Common myeloid progenitor, CD34-positive (primary cell): ENCODE measurements at regions not wholly inside any gene's neighbourhood (a gene's known extent, or its start where the extent isn't known, plus 50 kb on each side); places are given as distances from the start of the nearest gene placed in this dataset.

Experiments used
- CTCF ChIA-PET: fragments of 350-600 bp; sonication (Branson Sonifier 250); formaldehyde crosslinking; loops from one replicate; lab custom pipeline; 2021; ENCODE audit warnings: antibody characterized with exemption; lab: Charles Lee
- POLR2A ChIA-PET: fragments of 350-600 bp; sonication (Branson Sonifier 250); formaldehyde crosslinking; loops from one replicate; lab custom pipeline; 2021; ENCODE audit warnings: antibody characterized with exemption; lab: Charles Lee
- DNase-seq, 3 donors: peaks; one replicate each; pipeline versions ENCODE4 v3.0.0 to v3.0.0-alpha.2; 2013
- H3K27ac ChIP-seq, 2 experiments: 1 replicate in 1 of 2; 2 replicates in 1 of 2; pipeline ENCODE4 v1.7.0; 2013; ENCODE audit warnings: inconsistent platforms in 2 of 2, low read length in 2 of 2, mild to moderate bottlenecking in 2 of 2, low read depth in 1 of 2, moderate library complexity in 1 of 2; ENCODE audit not compliant: severe bottlenecking in 2 of 2, insufficient read depth in 1 of 2, poor library complexity in 1 of 2
- H3K27me3 ChIP-seq, 5 experiments: replicated peaks in 2 of 5; 1 replicate in 3 of 5; 2 replicates in 2 of 5; pipeline versions ENCODE4 v1.6.1 to v1.7.0; 2013; ENCODE audit warnings: low read length in 4 of 5, mild to moderate bottlenecking in 2 of 5, moderate library complexity in 2 of 5, inconsistent platforms in 1 of 5; ENCODE audit not compliant: insufficient read depth in 5 of 5, control insufficient read depth in 4 of 5
- H3K36me3 ChIP-seq, 4 experiments: 1 replicate in 2 of 4; 2 replicates in 2 of 4; pipeline versions ENCODE4 v1.6.1 to v1.7.0; 2013; ENCODE audit warnings: low read length in 3 of 4, control low read depth in 1 of 4, mild to moderate bottlenecking in 1 of 4; ENCODE audit not compliant: control insufficient read depth in 4 of 4, insufficient read depth in 4 of 4
- H3K4me1 ChIP-seq, 4 experiments: 1 replicate in 3 of 4; 2 replicates in 1 of 4; pipeline versions ENCODE4 v1.6.1 to v1.7.1; 2013; ENCODE audit warnings: low read length in 3 of 4, mild to moderate bottlenecking in 3 of 4, control low read depth in 1 of 4, inconsistent platforms in 1 of 4, moderate library complexity in 1 of 4; ENCODE audit not compliant: control insufficient read depth in 4 of 4, insufficient read depth in 4 of 4; ENCODE audit errors: control extremely low read depth in 1 of 4
- H3K4me3 ChIP-seq, 7 experiments: 1 replicate in 4 of 7; 2 replicates in 3 of 7; pipeline versions ENCODE4 v1.5.1 to v1.7.0; 2013; ENCODE audit warnings: mild to moderate bottlenecking in 7 of 7, low read length in 6 of 7, moderate library complexity in 6 of 7, inconsistent platforms in 2 of 7, low read depth in 2 of 7, control low read depth in 1 of 7; ENCODE audit not compliant: insufficient read depth in 4 of 7, control insufficient read depth in 1 of 7; ENCODE audit errors: extremely low read depth in 1 of 7
- H3K9me3 ChIP-seq, 5 experiments: 1 replicate in 4 of 5; 2 replicates in 1 of 5; pipeline versions ENCODE4 v1.6.1 to v1.7.1; 2013; ENCODE audit warnings: low read length in 4 of 5, mild to moderate bottlenecking in 2 of 5, inconsistent platforms in 1 of 5, low read depth in 1 of 5, moderate library complexity in 1 of 5; ENCODE audit not compliant: control insufficient read depth in 4 of 5, insufficient read depth in 2 of 5; ENCODE audit errors: control extremely low read depth in 1 of 5
- WGBS: methylation state at CpG from one replicate; pipeline ENCODE4 v1.1.5; 2013; ENCODE audit not compliant: insufficient coverage; 5-methylcytosine and 5-hydroxymethylcytosine counted together

GRCh38 chr22:25383892-25384291, 164.5 kb downstream of the CRYBB2 start:
- peaks cover 11 to 58% (median 49%) of the 10 kb centered on the region in 4 experiments for H3K4me1 ChIP-seq
- no peaks in the 10 kb centered on the region for H3K27me3 ChIP-seq
- CTCF ChIA-PET: no interaction called here
- peaks cover 2 to 19% (median 11%) of the 10 kb centered on the region in 4 experiments for H3K36me3 ChIP-seq
- 90% methylated on average over 12 of the region's 18 CpGs for WGBS
- POLR2A ChIA-PET: no interaction called here
- H3K27ac ChIP-seq: no peak overlapping the region
- H3K9me3 ChIP-seq: no peaks in the 10 kb centered on the region
- no peak for DNase-seq
- no peak overlapping the region for H3K4me3 ChIP-seq

DNA sequence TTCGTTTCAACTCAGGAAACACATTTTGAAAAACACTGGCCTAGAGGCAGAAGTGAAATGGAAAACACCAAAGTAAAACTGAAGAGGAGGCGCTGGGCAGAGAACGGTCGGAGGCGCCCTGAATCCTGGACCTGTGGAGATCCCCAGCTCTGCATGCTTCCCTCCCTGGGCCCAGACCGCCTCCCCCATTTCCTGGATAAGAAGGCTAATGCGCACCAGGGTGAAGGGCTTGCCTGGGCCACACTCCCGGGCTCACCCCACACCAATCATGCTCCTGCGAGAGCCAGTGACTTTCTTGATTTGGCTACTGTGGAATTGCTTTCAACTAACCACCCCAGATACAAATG, 167.1 kb downstream of the CRYBB2 start:
- H3K36me3 ChIP-seq: peaks cover 0 to 3% (median 0%) of the 10 kb centered on the region in 4 experiments
- ChIA-PET CTCF (no interaction called here), POLR2A (no interaction called here)
- no peak overlapping the region for H3K27ac ChIP-seq
- WGBS: 42% methylated on average over 7 of the region's 9 CpGs
- H3K4me1 ChIP-seq: peaks cover 24 to 84% (median 74%) of the 10 kb centered on the region in 4 experiments
- no peaks in the 10 kb centered on the region for H3K27me3 ChIP-seq
- DNase-seq: no peak
- peak overlapping the region in 3 of 7 experiments; percentile 9 to 28 (median 9) for H3K4me3 ChIP-seq
- H3K9me3 ChIP-seq: no peaks in the 10 kb centered on the region

- Histone ChIP-seq H3K27ac (no peak overlapping the region), H3K4me1 (peaks cover 24 to 91% (median 75%) of the 10 kb centered on the region in 4 experiments), H3K36me3 (no peaks in the 10 kb centered on the region), H3K4me3 (peak overlapping the region in 2 of 7 experiments; percentile 3 to 45), H3K9me3 (no peaks in the 10 kb centered on the region), H3K27me3 (no peaks in the 10 kb centered on the region)
- CTCF ChIA-PET: interaction anchor here (1.0 kb wide), 1 partner anchor 39 kb away, joined by 3 read pairs; no protein-coding TSS in a partner anchor
- DNase-seq: no peak
- WGBS: 87% methylated on average over 12 of the region's 12 CpGs
- POLR2A ChIA-PET: no interaction called here
Observed at GRCh38 chr22:25388415-25388814, 169.0 kb downstream of the CRYBB2 start.

DNA sequence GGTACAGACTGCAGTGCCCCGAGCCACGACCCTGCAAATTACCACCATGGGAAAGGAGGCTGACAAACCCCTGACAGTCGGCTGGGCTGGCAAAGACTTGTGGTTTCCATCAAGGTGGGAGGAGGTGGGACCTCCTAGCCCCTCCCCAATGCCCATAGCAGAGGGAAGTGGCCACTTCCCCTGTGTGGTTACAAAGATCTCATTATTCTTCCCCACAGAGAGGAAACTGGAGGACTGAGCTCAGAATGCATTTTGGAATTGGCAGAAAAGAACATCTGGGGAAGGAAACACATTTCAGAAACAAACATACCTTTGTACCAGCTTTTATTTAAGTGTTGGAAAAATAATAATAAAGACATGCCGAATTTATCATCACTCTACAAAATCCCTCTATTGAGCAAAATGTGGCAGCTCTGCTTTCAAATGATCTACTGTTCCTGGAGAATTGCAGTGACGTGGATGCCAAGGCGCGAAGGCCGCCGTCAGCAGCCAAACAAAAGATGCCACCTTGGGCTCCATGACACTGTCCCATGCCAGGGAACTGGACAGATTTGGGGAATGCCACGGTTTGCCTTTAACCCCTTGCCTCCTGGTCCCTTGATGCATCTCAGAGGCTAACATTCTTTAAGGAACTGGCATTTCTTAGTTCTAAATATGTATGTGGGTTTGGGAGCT, 169.6 kb downstream of the CRYBB2 start:
- Histone ChIP-seq H3K9me3 (no peaks in the 10 kb centered on the region), H3K4me1 (peaks cover 24 to 89% (median 72%) of the 10 kb centered on the region in 4 experiments), H3K27me3 (no peaks in the 10 kb centered on the region), H3K27ac (no peak overlapping the region), H3K4me3 (peak overlapping the region in 4 of 7 experiments; percentile 1 to 45 (median 14)), H3K36me3 (no peaks in the 10 kb centered on the region)
- 11% methylated on average over 7 of the region's 10 CpGs for WGBS
- CTCF ChIA-PET: interaction anchor here (1.0 kb wide), 1 partner anchor 38 kb away, joined by 3 read pairs; no protein-coding TSS in a partner anchor
- POLR2A ChIA-PET: no interaction called here
- DNase-seq: peak; percentile 59 to 90 (median 88)

GRCh38 chr22:25389541-25389919, 170.1 kb downstream of the CRYBB2 start:
- WGBS: 75% methylated on average over 7 of the region's 11 CpGs
- Histone ChIP-seq H3K4me1 (peaks cover 24 to 84% (median 68%) of the 10 kb centered on the region in 4 experiments), H3K27ac (no peak overlapping the region), H3K36me3 (peaks cover 0 to under 1% (median 0%) of the 10 kb centered on the region in 4 experiments), H3K27me3 (no peaks in the 10 kb centered on the region), H3K9me3 (no peaks in the 10 kb centered on the region), H3K4me3 (peak overlapping the region in 2 of 7 experiments; percentile 26 to 45)
- POLR2A ChIA-PET: no interaction called here
- CTCF ChIA-PET: interaction anchor here (1.0 kb wide), 1 partner anchor 37 kb away, joined by 3 read pairs; no protein-coding TSS in a partner anchor
- DNase-seq: no peak

DNA sequence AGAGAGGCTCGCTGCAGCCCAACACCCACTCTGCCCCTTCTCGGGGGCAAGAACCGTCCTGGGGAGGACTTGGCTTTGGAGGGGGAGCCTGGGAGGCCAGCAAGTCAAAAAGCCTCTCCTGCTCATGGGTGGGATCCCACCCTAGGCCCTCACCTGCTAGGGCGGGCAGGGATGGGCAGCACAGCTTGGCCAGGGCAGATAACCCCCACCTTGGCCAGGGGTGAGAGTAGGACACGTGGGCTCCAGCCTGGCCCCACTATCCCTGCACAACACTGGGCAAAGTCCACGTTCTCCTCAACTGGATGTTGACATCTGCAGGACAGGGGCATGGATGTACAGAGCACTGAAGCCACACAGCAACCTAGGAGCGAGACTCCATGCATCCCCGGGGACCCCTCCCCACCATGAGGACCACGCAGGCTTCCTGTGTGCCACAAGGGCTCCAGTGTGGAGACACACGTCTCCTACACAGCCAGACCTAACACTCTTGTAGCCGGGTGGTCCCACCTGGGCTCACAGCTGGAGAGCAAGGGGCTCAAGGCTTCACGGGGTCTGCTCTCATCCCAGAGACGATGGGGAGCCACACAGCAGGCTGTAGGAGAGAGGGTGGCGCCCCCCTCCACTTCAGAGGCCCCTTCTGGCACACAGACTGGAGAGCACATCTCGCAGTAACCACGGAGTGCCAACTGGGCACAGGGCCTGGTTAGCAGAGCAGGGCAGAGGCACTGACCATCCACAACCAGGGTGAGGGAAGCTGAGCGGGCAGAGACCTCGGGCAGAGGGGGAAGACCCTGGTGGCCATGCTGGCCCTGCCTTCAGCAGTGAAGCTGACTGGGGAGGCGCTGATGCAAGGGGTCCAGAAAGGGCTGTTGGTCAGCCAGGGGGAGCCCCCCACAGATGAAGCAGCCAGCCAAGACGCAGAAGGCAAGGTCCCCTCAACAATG, 171.1 kb downstream of the CRYBB2 start:
- peaks cover 24 to 77% (median 63%) of the 10 kb centered on the region in 4 experiments for H3K4me1 ChIP-seq
- DNase-seq: no peak
- H3K9me3 ChIP-seq: no peaks in the 10 kb centered on the region
- ChIA-PET POLR2A (no interaction called here), CTCF (no interaction called here)
- 88% methylated on average over 18 of the region's 20 CpGs for WGBS
- H3K27ac ChIP-seq: no peak overlapping the region
- H3K4me3 ChIP-seq: peak overlapping the region in 1 of 7 experiments; percentile 5
- no peaks in the 10 kb centered on the region for H3K27me3 ChIP-seq
- peaks cover 0 to 4% (median 0%) of the 10 kb centered on the region in 4 experiments for H3K36me3 ChIP-seq
